ENCODE measurements at regions not wholly inside any gene's neighbourhood (a gene's known extent, or its start where the extent isn't known, plus 50 kb on each side); places are given as distances from the start of the nearest gene placed in this dataset.

DNA sequence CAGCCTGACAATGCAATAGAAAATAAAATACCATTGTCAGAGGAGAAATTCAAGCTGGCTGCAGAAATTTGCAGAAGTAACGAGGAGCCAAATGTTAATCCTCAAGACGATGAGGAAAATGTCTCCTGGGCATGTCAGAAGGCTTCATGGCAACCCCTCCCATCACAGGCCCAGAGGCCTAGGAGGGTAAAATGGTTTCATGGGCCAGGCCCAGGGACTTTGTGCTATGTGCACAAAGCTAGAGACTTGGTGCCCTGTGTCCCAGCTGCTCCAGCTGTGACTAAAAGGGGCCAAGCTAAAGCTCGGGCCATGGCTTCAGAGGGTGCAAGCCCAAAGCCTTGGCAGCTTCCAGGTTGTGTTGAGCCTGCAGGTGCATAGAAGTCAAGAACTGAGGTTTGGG lies 431.7 kb downstream of the LMO7 start (continued):
- TF ChIP-seq, protein P1, sequence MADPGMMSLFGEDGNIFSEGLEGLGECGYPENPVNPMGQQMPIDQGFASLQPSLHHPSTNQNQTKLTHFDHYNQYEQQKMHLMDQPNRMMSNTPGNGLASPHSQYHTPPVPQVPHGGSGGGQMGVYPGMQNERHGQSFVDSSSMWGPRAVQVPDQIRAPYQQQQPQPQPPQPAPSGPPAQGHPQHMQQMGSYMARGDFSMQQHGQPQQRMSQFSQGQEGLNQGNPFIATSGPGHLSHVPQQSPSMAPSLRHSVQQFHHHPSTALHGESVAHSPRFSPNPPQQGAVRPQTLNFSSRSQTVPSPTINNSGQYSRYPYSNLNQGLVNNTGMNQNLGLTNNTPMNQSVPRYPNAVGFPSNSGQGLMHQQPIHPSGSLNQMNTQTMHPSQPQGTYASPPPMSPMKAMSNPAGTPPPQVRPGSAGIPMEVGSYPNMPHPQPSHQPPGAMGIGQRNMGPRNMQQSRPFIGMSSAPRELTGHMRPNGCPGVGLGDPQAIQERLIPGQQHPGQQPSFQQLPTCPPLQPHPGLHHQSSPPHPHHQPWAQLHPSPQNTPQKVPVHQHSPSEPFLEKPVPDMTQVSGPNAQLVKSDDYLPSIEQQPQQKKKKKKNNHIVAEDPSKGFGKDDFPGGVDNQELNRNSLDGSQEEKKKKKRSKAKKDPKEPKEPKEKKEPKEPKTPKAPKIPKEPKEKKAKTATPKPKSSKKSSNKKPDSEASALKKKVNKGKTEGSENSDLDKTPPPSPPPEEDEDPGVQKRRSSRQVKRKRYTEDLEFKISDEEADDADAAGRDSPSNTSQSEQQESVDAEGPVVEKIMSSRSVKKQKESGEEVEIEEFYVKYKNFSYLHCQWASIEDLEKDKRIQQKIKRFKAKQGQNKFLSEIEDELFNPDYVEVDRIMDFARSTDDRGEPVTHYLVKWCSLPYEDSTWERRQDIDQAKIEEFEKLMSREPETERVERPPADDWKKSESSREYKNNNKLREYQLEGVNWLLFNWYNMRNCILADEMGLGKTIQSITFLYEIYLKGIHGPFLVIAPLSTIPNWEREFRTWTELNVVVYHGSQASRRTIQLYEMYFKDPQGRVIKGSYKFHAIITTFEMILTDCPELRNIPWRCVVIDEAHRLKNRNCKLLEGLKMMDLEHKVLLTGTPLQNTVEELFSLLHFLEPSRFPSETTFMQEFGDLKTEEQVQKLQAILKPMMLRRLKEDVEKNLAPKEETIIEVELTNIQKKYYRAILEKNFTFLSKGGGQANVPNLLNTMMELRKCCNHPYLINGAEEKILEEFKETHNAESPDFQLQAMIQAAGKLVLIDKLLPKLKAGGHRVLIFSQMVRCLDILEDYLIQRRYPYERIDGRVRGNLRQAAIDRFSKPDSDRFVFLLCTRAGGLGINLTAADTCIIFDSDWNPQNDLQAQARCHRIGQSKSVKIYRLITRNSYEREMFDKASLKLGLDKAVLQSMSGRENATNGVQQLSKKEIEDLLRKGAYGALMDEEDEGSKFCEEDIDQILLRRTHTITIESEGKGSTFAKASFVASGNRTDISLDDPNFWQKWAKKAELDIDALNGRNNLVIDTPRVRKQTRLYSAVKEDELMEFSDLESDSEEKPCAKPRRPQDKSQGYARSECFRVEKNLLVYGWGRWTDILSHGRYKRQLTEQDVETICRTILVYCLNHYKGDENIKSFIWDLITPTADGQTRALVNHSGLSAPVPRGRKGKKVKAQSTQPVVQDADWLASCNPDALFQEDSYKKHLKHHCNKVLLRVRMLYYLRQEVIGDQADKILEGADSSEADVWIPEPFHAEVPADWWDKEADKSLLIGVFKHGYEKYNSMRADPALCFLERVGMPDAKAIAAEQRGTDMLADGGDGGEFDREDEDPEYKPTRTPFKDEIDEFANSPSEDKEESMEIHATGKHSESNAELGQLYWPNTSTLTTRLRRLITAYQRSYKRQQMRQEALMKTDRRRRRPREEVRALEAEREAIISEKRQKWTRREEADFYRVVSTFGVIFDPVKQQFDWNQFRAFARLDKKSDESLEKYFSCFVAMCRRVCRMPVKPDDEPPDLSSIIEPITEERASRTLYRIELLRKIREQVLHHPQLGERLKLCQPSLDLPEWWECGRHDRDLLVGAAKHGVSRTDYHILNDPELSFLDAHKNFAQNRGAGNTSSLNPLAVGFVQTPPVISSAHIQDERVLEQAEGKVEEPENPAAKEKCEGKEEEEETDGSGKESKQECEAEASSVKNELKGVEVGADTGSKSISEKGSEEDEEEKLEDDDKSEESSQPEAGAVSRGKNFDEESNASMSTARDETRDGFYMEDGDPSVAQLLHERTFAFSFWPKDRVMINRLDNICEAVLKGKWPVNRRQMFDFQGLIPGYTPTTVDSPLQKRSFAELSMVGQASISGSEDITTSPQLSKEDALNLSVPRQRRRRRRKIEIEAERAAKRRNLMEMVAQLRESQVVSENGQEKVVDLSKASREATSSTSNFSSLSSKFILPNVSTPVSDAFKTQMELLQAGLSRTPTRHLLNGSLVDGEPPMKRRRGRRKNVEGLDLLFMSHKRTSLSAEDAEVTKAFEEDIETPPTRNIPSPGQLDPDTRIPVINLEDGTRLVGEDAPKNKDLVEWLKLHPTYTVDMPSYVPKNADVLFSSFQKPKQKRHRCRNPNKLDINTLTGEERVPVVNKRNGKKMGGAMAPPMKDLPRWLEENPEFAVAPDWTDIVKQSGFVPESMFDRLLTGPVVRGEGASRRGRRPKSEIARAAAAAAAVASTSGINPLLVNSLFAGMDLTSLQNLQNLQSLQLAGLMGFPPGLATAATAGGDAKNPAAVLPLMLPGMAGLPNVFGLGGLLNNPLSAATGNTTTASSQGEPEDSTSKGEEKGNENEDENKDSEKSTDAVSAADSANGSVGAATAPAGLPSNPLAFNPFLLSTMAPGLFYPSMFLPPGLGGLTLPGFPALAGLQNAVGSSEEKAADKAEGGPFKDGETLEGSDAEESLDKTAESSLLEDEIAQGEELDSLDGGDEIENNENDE (IDR thresholded peaks at IDR 0.05; ENCODE audit: insufficient replicate concordance, low read length) = no peak
- TF ChIP-seq RFX5 (IDR thresholded peaks at IDR 0.05; ENCODE audit: borderline replicate concordance, low read depth, low read length) (no peak), RXRA (IDR thresholded peaks at IDR 0.05; ENCODE audit: insufficient read depth, low read depth, low read length) (no peak), CEBPB (IDR thresholded peaks at IDR 0.05; ENCODE audit: low read depth, low read length) (no peak), ASH2L (IDR thresholded peaks at IDR 0.05; ENCODE audit: low read length) (no peak), POU5F1 (IDR thresholded peaks at IDR 0.05; ENCODE audit: low read depth, low read length) (no peak), SP1 (IDR thresholded peaks at IDR 0.05; ENCODE audit: low read depth, low read length) (no peak), POLR2AphosphoS5 (IDR thresholded peaks at IDR 0.05; ENCODE audit: low read depth, low read length) (no peak), SP2 (IDR thresholded peaks at IDR 0.05; ENCODE audit: low read length) (no peak), TEAD4 (IDR thresholded peaks at IDR 0.05; ENCODE audit: low read depth, low read length) (no peak), SIRT6 (IDR thresholded peaks at IDR 0.05; ENCODE audit: low read length) (no peak), SAP30 (IDR thresholded peaks at IDR 0.05; ENCODE audit: insufficient read depth, insufficient replicate concordance, low read length) (no peak)
- TF ChIP-seq, protein P2, sequence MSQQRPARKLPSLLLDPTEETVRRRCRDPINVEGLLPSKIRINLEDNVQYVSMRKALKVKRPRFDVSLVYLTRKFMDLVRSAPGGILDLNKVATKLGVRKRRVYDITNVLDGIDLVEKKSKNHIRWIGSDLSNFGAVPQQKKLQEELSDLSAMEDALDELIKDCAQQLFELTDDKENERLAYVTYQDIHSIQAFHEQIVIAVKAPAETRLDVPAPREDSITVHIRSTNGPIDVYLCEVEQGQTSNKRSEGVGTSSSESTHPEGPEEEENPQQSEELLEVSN (IDR thresholded peaks at IDR 0.05) = no peak

All from H1 (cell line).